IMR-90 (cell line): ENCODE measurements at regions not wholly inside any gene's neighbourhood (a gene's known extent, or its start where the extent isn't known, plus 50 kb on each side); places are given as distances from the start of the nearest gene placed in this dataset.
A peak's percentile ranks its signal among the peaks of the same experiment; 100 is the strongest.

Experiments
- CEBPB ChIP-seq: IDR thresholded peaks from 2 replicates; pipeline ENCODE4 v1.6.1; 2012; ENCODE audit warnings: low read depth, low read length, improper control_type of control experiment
- CTCF ChIP-seq: conservative IDR thresholded peaks from 2 replicates; pipeline ENCODE4 v1.5.1; 2012; ENCODE audit warnings: mild to moderate bottlenecking, low read depth, low read length, improper control_type of control experiment
- POLR2A ChIP-seq: IDR thresholded peaks from 2 replicates; pipeline ENCODE4 v1.6.1; 2012; ENCODE audit warnings: mild to moderate bottlenecking, low read depth, low read length
- RAD21 ChIP-seq: IDR thresholded peaks from 2 replicates; pipeline ENCODE4 v1.6.1; 2012; ENCODE audit warnings: low read length, improper control_type of control experiment

- TF ChIP-seq CTCF (no peak), CEBPB (0 out of 2 replicates have a peak, but pooled peaks have one; percentile 10), POLR2A (no peak), RAD21 (no peak)
These were observed 273.3 kb upstream of the ANKRD55 start for GRCh38 chr5:56506211-56506965.
